NT2/D1 (cell line): ENCODE measurements at regions not wholly inside any gene's neighbourhood (a gene's known extent, or its start where the extent isn't known, plus 50 kb on each side); places are given as distances from the start of the nearest gene placed in this dataset.

Experiments
- DNase-seq: peaks from one replicate; pipeline ENCODE4 v3.0.0-alpha.2; 2011; ENCODE audit warnings: low read depth, low spot score
- H3K27me3 ChIP-seq: 2 replicates; pipeline ENCODE4 v1.6.0; 2011; ENCODE audit warnings: mild to moderate bottlenecking; ENCODE audit not compliant: insufficient read length, insufficient read depth
- H3K36me3 ChIP-seq: 2 replicates; pipeline ENCODE4 v1.6.1; 2011; ENCODE audit warnings: mild to moderate bottlenecking, low read length, mixed read lengths; ENCODE audit not compliant: insufficient read depth, insufficient read length
- H3K4me1 ChIP-seq: 2 replicates; pipeline ENCODE4 v1.5.1; 2011; ENCODE audit not compliant: insufficient read depth, insufficient read length
- H3K4me3 ChIP-seq: 2 replicates; pipeline ENCODE4 v1.5.1; 2011; ENCODE audit warnings: low read depth; ENCODE audit not compliant: insufficient read length
- H3K9ac ChIP-seq: 2 replicates; pipeline ENCODE4 v1.6.0; 2011; ENCODE audit warnings: low read depth; ENCODE audit not compliant: insufficient read length
- H3K9me3 ChIP-seq: 2 replicates; pipeline ENCODE4 v1.5.1; 2011; ENCODE audit warnings: mild to moderate bottlenecking, low read length; ENCODE audit not compliant: insufficient read depth
- SUZ12 ChIP-seq: IDR thresholded peaks from 2 replicates; pipeline ENCODE4 v1.6.1; 2011; ENCODE audit not compliant: insufficient read length, insufficient read depth; ENCODE audit errors: extremely low read depth
- YY1 ChIP-seq: IDR thresholded peaks from 2 replicates; pipeline ENCODE4 v1.6.1; 2011; ENCODE audit not compliant: insufficient read length, insufficient read depth
- ZNF274 ChIP-seq: IDR thresholded peaks from 2 replicates; pipeline ENCODE4 v1.6.1; 2011; ENCODE audit warnings: mild to moderate bottlenecking, low read depth, low read length

DNA sequence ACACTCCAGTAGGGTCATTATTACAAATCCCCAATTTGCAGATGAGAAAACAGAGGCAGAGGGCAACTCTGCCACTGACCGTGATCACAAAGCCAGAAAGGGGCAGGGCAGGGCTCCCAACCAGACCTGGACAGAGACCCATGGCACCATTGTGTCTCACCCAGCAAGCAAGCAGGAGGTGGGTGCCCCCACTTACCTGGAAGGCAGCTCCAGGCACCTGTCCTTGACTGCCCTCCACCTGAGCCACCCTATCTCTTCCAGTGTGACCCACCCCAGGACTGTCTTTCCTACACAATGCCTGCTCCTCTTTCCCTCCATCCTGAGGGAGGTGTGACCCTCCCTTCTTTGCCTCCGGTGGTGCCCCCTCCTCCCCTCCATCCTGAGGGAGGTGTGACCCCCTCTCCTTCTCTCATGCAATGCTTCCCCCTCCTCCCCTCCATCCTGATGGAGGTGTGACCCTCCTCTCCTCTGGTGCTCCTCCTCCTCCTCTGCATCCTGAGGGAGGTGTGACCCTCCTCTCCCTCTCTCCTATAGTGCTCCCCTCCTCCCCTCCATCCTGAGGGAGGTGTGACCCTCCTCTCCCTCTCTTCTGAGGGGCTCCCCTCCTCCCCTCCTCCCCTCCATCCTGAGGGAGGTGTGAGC, 198.0 kb downstream of the MED10 start:
- Histone ChIP-seq H3K4me1 (peaks cover 3% of the 10 kb centered on the region), H3K9me3 (no peaks in the 10 kb centered on the region), H3K36me3 (no peaks in the 10 kb centered on the region), H3K4me3 (no peak overlapping the region), H3K9ac (no peak overlapping the region), H3K27me3 (no peaks in the 10 kb centered on the region)
- DNase-seq, result no peak
- TF ChIP-seq ZNF274 (no peak), YY1 (no peak), SUZ12 (no peak)

DNA sequence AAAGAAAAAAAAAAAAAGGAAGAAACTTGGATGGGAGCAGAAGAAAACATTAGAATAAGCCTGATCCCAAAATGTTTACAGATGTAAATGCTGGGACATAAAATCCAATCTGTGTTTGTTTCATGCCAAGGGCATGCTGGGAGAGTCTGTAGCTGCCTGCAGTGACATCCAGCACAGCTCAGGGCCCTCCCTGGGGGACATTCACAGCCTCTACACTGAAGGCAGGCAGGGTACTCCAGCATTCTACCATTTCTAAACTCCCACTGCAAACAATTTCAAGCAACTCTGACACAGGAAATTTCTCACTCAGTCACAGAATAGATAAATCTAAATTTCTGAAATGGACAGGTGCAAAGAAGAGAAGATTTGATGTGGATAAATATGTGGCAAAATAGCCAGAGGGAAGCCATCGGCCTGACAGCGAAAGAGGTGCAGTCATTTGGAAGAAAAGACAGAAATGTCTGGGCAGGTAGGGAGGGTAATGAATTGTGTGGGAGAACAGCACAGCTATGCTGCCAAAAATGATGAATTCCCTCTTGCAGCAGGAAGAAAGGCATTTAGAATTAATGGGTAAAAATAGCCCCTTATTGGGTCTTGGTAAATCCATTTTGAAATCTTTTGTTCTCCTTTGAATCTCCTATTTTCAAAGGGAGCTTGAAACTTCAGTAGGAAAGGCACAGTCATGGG, 199.4 kb downstream of the MED10 start:
- peaks cover 3% of the 10 kb centered on the region for H3K4me1 ChIP-seq
- H3K9me3 ChIP-seq, result no peaks in the 10 kb centered on the region
- TF ChIP-seq YY1 (no peak), SUZ12 (no peak), ZNF274 (no peak)
- DNase-seq, result no peak
- no peaks in the 10 kb centered on the region for H3K27me3 ChIP-seq
- H3K9ac ChIP-seq, result no peak overlapping the region
- no peak overlapping the region for H3K4me3 ChIP-seq
- H3K36me3 ChIP-seq, result no peaks in the 10 kb centered on the region

DNA sequence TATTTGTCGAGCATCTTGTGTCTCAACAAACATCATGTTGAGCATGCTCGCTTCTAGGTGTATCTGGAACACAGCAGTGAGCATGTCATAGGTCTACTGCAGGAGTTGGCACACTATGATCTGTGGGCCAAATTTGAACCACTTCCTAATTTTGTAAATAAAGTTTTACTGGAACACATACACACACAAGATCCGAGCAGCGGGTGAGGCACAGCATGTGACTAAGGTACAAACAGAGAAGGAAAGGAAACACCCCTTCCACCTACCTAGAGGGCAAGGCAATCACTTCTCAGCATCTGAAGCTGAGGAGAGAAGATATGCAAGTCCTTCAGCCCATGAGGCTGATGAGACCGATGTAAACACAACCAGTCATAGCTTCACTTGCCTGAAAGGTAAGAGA, 200.4 kb downstream of the MED10 start:
- Histone ChIP-seq H3K9me3 (no peaks in the 10 kb centered on the region), H3K9ac (no peak overlapping the region), H3K4me1 (peaks cover 3% of the 10 kb centered on the region), H3K4me3 (no peak overlapping the region), H3K27me3 (no peaks in the 10 kb centered on the region), H3K36me3 (no peaks in the 10 kb centered on the region)
- no peak for DNase-seq
- TF ChIP-seq SUZ12, result no peak

DNA sequence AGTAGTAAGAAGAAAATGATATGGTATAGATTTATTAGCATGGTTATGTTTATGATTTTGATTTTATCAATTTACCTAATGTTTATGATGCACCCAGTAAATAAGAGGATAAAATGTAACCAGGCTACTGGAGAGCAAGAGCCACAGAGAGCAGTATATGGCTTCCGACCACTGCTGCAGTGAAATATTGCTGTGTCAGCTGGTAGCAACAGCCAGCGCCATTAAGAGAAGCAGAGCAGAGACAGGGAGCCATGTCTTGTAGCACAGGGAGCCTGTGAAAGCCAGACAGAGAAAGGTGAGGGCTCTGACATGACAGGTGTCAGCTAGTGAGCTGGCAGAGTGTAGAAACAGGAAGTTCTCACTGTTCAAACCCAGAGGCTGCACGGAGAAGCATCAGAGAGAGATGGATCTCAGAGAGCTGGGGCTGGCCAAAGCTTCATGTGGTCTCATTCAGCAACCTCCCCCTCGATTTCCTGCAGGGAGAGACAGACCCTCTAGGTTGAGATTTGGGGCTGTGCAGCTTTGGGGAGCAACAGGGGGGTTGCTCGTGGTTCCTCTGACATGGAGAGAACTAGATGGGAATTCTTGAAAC, 202.1 kb downstream of the MED10 start:
- no peak for TF ChIP-seq ZNF274
- TF ChIP-seq SUZ12, result no peak
- TF ChIP-seq YY1, result no peak
- DNase-seq, result no peak
- Histone ChIP-seq H3K27me3 (no peaks in the 10 kb centered on the region), H3K4me3 (no peak overlapping the region), H3K36me3 (no peaks in the 10 kb centered on the region), H3K9me3 (no peaks in the 10 kb centered on the region), H3K9ac (no peak overlapping the region), H3K4me1 (no peaks in the 10 kb centered on the region)

DNA sequence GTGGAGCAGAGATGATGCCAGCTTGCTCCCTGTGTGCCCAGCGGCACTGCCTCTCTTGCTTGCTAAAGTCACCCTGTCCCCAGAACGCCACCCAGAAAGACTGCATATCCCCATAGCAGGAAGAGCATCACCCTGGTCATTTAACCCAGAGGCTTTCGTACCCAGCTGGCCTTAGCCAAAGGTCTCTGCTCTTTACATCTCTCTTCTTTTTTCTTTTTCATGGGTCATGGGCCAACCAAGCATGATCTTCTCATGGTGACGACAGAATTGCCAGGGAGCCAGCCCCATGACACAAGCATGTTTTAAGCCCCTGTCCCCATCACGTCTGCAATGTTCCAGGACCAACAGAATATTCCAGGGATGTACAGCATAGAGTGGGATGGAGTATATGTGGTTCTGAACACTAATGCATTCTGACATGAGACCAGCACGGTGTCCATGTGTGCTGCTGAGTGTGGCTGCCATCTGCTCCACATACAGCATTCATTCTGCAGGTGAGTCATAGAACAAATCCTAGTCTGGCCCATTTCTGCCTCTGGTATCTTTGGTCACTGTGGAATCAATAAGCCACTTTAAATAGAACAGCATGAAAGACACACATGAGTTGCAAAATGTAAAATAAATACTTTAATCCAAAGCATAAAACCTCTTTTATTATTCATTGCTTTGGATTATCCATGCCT, 203.0 kb downstream of the MED10 start:
- no peak overlapping the region for H3K4me3 ChIP-seq

DNA sequence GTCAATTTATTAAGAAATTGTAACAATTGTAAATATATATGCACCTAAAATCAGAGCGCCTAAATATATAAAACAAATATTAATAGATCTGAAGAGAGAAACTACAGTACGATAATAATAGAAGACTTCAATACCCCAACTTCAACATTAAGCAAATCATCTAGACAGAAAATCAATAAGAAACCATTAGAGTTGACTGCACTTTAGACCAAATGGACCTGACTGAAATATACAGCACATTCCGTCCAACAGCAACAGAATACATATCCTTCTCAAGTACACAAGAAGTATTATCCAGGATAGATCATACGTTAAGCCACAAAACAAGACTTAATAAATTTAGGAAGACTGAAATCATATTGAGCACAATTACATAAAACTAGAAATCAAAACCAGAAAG, 208.7 kb downstream of the MED10 start:
- no peak for DNase-seq
- Histone ChIP-seq H3K4me1 (no peaks in the 10 kb centered on the region), H3K9ac (no peak overlapping the region), H3K9me3 (no peaks in the 10 kb centered on the region), H3K36me3 (no peaks in the 10 kb centered on the region), H3K4me3 (no peak overlapping the region), H3K27me3 (no peaks in the 10 kb centered on the region)
- no peak for TF ChIP-seq SUZ12
- TF ChIP-seq YY1, result no peak
- no peak for TF ChIP-seq ZNF274

More for the DNA sequence above, 203.0 kb downstream of the MED10 start:
- H3K9ac ChIP-seq, result no peak overlapping the region
- no peaks in the 10 kb centered on the region for H3K27me3 ChIP-seq
- no peaks in the 10 kb centered on the region for H3K4me1 ChIP-seq
- DNase-seq, result no peak
- no peaks in the 10 kb centered on the region for H3K9me3 ChIP-seq
- no peaks in the 10 kb centered on the region for H3K36me3 ChIP-seq
- no peak for TF ChIP-seq YY1
- no peak for TF ChIP-seq ZNF274
- TF ChIP-seq SUZ12, result no peak

DNA sequence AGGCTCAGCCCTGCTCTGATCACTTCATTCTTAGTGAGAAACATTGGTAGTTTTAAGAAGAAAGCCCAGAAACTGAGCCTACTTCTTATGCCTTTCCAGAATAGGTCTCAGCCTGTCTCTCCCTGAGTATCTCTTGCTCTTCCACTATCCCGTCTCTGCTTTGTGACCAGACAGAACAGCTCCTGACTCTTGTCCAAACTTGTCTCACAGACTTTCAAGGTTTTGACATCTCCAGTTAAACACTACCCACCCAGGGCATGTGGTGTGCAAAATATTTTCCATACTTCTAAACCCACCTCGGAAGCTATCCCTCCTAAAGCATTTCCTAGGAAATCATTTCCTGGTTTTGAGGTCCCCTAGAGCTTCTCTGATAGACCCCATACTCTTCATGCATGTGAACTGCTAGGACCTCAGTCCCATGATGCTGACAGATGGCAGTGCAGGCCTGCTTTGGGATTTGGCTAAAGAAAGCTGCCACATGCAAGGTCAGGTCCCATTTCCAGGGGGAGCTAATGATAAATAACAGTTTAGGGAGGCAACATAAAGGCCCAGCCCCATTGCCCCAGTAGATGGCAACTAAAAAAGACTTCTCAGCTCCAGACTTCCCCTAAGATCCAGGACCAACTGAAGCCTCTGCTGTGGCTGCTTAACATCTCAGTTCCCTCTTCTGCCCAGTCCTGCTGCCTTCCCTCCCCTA, 211.5 kb downstream of the MED10 start:
- H3K9ac ChIP-seq, result no peak overlapping the region
- no peak for DNase-seq
- H3K27me3 ChIP-seq, result no peaks in the 10 kb centered on the region
- no peaks in the 10 kb centered on the region for H3K36me3 ChIP-seq
- TF ChIP-seq YY1 (no peak), SUZ12 (no peak), ZNF274 (no peak)
- H3K4me1 ChIP-seq, result no peaks in the 10 kb centered on the region
- H3K9me3 ChIP-seq, result no peaks in the 10 kb centered on the region
- H3K4me3 ChIP-seq, result no peak overlapping the region
